Thoracic aorta (tissue), 2 donors: ENCODE measurements at regions not wholly inside any gene's neighbourhood (a gene's known extent, or its start where the extent isn't known, plus 50 kb on each side); places are given as distances from the start of the nearest gene placed in this dataset.

Source experiments
- ATAC-seq: fragments of 150-250 bp; one replicate; pipeline ENCODE4 v1.8.0; 2017; ENCODE audit warnings: low read depth; ENCODE audit not compliant: insufficient number of reproducible peaks, low FRiP score
- DNase-seq: peaks from one replicate; pipeline ENCODE4 v3.0.0-alpha.2; 2020; ENCODE audit warnings: low spot score
- H3K27ac ChIP-seq, 2 donors: fragments of 200-600 bp; sonication (generic); 1 replicate in 1 of 2; 2 replicates in 1 of 2; pipeline ENCODE4 v1.5.1; 2016; ENCODE audit warnings: mild to moderate bottlenecking in 2 of 2, moderate library complexity in 2 of 2
- H3K27me3 ChIP-seq: fragments of 200-600 bp; sonication (generic); replicated peaks from 2 replicates; pipeline ENCODE4 v1.6.0; 2016; ENCODE audit warnings: mild to moderate bottlenecking; ENCODE audit not compliant: insufficient read depth
- H3K36me3 ChIP-seq: fragments of 200-600 bp; sonication (generic); one replicate; pipeline ENCODE4 v1.5.1; 2016
- H3K4me1 ChIP-seq, 2 donors: fragments of 200-600 bp; sonication (generic); 1 replicate in 1 of 2; 2 replicates in 1 of 2; pipeline versions ENCODE4 v1.5.1 to v1.6.0; 2016; ENCODE audit warnings: low read depth in 2 of 2, mild to moderate bottlenecking in 1 of 2; ENCODE audit not compliant: control insufficient read depth in 1 of 2
- H3K4me3 ChIP-seq: fragments of 200-600 bp; sonication (generic); 2 replicates; pipeline ENCODE4 v1.5.1; 2016; ENCODE audit warnings: mild to moderate bottlenecking
- H3K9me3 ChIP-seq: fragments of 200-600 bp; sonication (generic); 2 replicates; pipeline ENCODE4 v1.5.1; 2016
- CTCF ChIP-seq: fragments of 200-600 bp; sonication (generic); IDR thresholded peaks from one replicate; pipeline ENCODE4 v1.5.1; 2019; ENCODE audit warnings: antibody characterized with exemption

DNA sequence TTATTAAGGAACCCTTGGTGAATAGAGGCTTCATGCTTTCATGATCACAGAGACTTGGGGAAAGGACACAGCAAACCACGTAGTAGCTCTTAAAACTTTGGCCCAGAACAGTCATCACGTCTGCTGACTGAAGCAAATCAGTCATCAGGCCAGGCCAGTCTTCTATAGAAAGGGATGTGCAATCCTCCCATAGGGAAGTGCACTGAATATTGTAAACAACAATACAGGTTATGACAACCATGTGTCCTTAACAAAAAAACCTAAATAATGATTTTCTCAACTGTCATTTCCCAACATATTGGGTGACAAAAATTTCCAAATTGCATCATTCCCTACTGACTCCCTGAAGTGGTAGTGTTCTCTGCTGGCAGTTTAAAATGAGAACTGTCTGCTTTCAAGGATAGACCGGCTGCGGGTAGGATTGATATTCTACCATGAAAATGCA, 388.2 kb upstream of the CITED2 start:
- no peaks in the 10 kb centered on the region for H3K9me3 ChIP-seq
- TF ChIP-seq CTCF, result no peak
- no peaks in the 10 kb centered on the region for H3K27me3 ChIP-seq
- H3K36me3 ChIP-seq, result no peaks in the 10 kb centered on the region
- no peak overlapping the region for H3K4me3 ChIP-seq
- H3K27ac ChIP-seq, result no peak overlapping the region
- DNase-seq, result no peak
- peaks cover 20 to 34% of the 10 kb centered on the region in 2 donors for H3K4me1 ChIP-seq
- no peak for ATAC-seq

DNA sequence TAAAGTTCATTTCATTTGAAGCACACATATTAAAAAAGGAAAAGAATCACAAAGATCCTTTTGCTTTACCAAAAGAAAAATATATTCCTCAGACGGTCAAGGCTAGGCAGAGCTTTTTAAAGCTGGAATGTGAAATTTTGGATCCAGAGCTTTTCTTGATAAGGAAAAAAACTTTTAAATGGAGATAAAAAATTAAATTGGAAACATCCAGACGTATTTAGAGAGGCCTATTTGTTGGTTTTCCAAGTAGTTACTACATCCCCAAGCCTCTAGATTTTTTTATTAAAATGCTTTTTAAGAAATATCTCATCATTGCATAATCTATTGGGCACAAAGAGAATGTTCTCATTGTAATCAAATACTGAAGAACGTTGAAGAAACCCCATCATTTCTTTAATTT, 385.7 kb upstream of the CITED2 start:
- no peak for TF ChIP-seq CTCF
- Histone ChIP-seq H3K4me1 (peaks cover 31 to 43% of the 10 kb centered on the region in 2 donors), H3K27me3 (no peaks in the 10 kb centered on the region), H3K4me3 (no peak overlapping the region), H3K36me3 (no peaks in the 10 kb centered on the region), H3K27ac (no peak overlapping the region), H3K9me3 (no peaks in the 10 kb centered on the region)
- ATAC-seq (no peak), DNase-seq (no peak)

- Histone ChIP-seq H3K9me3 (no peaks in the 10 kb centered on the region), H3K4me3 (no peak overlapping the region), H3K4me1 (peaks cover 29 to 39% of the 10 kb centered on the region in 2 donors), H3K27me3 (no peaks in the 10 kb centered on the region), H3K27ac (no peak overlapping the region), H3K36me3 (no peaks in the 10 kb centered on the region)
- DNase-seq (no peak), ATAC-seq (no peak)
- TF ChIP-seq CTCF, result no peak
These were observed 384.6 kb upstream of the CITED2 start for GRCh38 chr6:139759086-139759485.

DNA sequence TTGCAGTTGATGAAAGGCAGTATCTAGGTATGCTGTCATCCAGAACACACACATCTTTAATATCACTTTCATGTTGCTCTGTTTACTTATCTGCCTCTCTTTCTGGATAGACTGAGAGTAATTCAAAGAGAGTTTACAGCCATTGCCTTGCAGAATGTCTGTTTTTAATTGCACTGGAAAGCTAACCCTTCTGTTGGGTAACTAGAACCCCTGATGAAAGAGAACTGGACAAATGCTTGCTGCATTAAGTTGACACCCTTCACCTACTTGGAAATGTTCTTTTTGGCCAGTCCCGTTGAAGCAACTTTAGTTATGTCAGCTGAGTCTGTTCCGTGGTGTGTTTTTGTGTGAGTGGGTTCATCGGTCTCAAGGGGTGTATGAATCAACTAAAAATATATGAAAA, 383.8 kb upstream of the CITED2 start:
- no peak overlapping the region for H3K27ac ChIP-seq
- peaks cover 34 to 46% of the 10 kb centered on the region in 2 donors for H3K4me1 ChIP-seq
- no peaks in the 10 kb centered on the region for H3K27me3 ChIP-seq
- no peak overlapping the region for H3K4me3 ChIP-seq
- no peak for TF ChIP-seq CTCF
- ATAC-seq (no peak), DNase-seq (no peak)
- no peaks in the 10 kb centered on the region for H3K9me3 ChIP-seq
- no peaks in the 10 kb centered on the region for H3K36me3 ChIP-seq

- TF ChIP-seq CTCF, result no peak
- Histone ChIP-seq H3K27me3 (no peaks in the 10 kb centered on the region), H3K4me1 (peaks cover 34 to 47% of the 10 kb centered on the region in 2 donors), H3K4me3 (no peak overlapping the region), H3K27ac (no peak overlapping the region), H3K36me3 (no peaks in the 10 kb centered on the region), H3K9me3 (no peaks in the 10 kb centered on the region)
- ATAC-seq (no peak), DNase-seq (no peak)
These were observed 383.3 kb upstream of the CITED2 start for GRCh38 chr6:139757784-139758183.
